ENCODE measurements at regions not wholly inside any gene's neighbourhood (a gene's known extent, or its start where the extent isn't known, plus 50 kb on each side); places are given as distances from the start of the nearest gene placed in this dataset.

- TF ChIP-seq CTCF (IDR thresholded peaks at IDR 0.05) (peak in 1 of 4 donors; percentile 16), POLR2A (IDR thresholded peaks at IDR 0.05) (no peak)
- no peak overlapping the region for H3K4me3 ChIP-seq
- WGBS (ENCODE audit: insufficient coverage, low coverage, low lambda C conversion rate, missing lambda C conversion rate): 61% methylated on average over 2 of the region's 2 CpGs
Observed at GRCh38 chr2:36266536-36267121, 88.9 kb upstream of the CRIM1 start.

GRCh38 chr2:36262581-36262980 lies 93.0 kb upstream of the CRIM1 start:
- no peaks in the 10 kb centered on the region for H3K4me1 ChIP-seq
- no peaks in the 10 kb centered on the region for H3K9me3 ChIP-seq
- 59% methylated on average over 1 of the region's 1 CpG for WGBS (ENCODE audit: insufficient coverage, low coverage, low lambda C conversion rate, missing lambda C conversion rate)
- DNase-seq (no peak), ATAC-seq (no peak)
- H3K27me3 ChIP-seq: no peaks in the 10 kb centered on the region
- H3K4me3 ChIP-seq: no peak overlapping the region
- no peaks in the 10 kb centered on the region for H3K36me3 ChIP-seq
- intact Hi-C loops (cut with DNase I): no loop called here
- TF ChIP-seq POLR2A (IDR thresholded peaks at IDR 0.05) (no peak), CTCF (IDR thresholded peaks at IDR 0.05) (no peak)
- no peak overlapping the region for H3K27ac ChIP-seq

More at GRCh38 chr2:36266536-36267121, 88.9 kb upstream of the CRIM1 start:
- Histone ChIP-seq H3K27me3 (no peaks in the 10 kb centered on the region), H3K36me3 (no peaks in the 10 kb centered on the region), H3K27ac (no peak overlapping the region), H3K4me1 (no peaks in the 10 kb centered on the region), H3K9me3 (no peaks in the 10 kb centered on the region)
- intact Hi-C loops (cut with DNase I): no loop called here
- ATAC-seq: no peak
- no peak for DNase-seq

DNA sequence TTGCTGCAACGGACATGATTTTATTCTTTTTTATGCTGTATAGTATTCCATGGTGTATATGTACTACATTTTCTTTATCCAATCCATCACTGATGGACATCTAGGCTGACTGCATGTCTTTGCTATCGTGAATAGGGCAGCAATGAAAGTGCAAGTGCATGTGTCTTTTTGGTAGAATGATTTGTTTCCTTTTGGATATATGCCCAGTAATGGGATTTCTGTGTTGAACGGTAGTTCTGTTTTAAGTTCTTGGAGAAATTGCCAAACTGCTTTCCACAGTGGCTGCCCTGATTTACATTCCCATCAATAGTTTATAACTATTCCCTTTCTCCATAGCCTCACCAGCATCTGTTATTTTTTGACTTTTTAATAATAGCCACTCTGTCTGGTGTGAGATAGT lies 99.7 kb upstream of the CRIM1 start:
- no peak overlapping the region for H3K4me3 ChIP-seq
- 35% methylated on average over 3 of the region's 3 CpGs for WGBS (ENCODE audit: insufficient coverage, low coverage, low lambda C conversion rate, missing lambda C conversion rate)
- no peaks in the 10 kb centered on the region for H3K36me3 ChIP-seq
- ATAC-seq (no peak), DNase-seq (no peak)
- no peak for TF ChIP-seq CTCF (IDR thresholded peaks at IDR 0.05)
- no peak for TF ChIP-seq POLR2A (IDR thresholded peaks at IDR 0.05)
- no peak overlapping the region for H3K27ac ChIP-seq
- H3K9me3 ChIP-seq: no peaks in the 10 kb centered on the region
- H3K27me3 ChIP-seq: no peaks in the 10 kb centered on the region
- H3K4me1 ChIP-seq: no peaks in the 10 kb centered on the region
- intact Hi-C loops (cut with DNase I): no loop called here

- H3K4me3 ChIP-seq: no peak overlapping the region
- H3K27me3 ChIP-seq: no peaks in the 10 kb centered on the region
- TF ChIP-seq CTCF (IDR thresholded peaks at IDR 0.05) (no peak), POLR2A (IDR thresholded peaks at IDR 0.05) (no peak)
- H3K36me3 ChIP-seq: no peaks in the 10 kb centered on the region
- intact Hi-C loops (cut with DNase I): no loop called here
- no peaks in the 10 kb centered on the region for H3K4me1 ChIP-seq
- ATAC-seq (no peak), DNase-seq (no peak)
- H3K9me3 ChIP-seq: no peaks in the 10 kb centered on the region
- WGBS (ENCODE audit: insufficient coverage, low coverage, low lambda C conversion rate, missing lambda C conversion rate): 68% methylated on average over 5 of the region's 5 CpGs
- H3K27ac ChIP-seq: no peak overlapping the region
Observed at GRCh38 chr2:36253086-36253485, 102.5 kb upstream of the CRIM1 start.

Measured in right lobe of liver (tissue), 6 donors.